KMS-11 (cell line): ENCODE measurements at regions not wholly inside any gene's neighbourhood (a gene's known extent, or its start where the extent isn't known, plus 50 kb on each side); places are given as distances from the start of the nearest gene placed in this dataset.

Experiments used
- H2AFZ ChIP-seq: fragments of 200-600 bp; sonication (generic); 2 replicates; pipeline ENCODE4 v1.6.1; 2016; ENCODE audit warnings: antibody characterized with exemption, mixed run types, low read depth
- H3K27ac ChIP-seq: fragments of 200-600 bp; sonication (generic); 2 replicates; pipeline ENCODE4 v1.6.1; 2016; ENCODE audit warnings: mild to moderate bottlenecking, mixed run types
- H3K27me3 ChIP-seq: fragments of 200-600 bp; sonication (generic); 2 replicates; pipeline ENCODE4 v1.6.1; 2017; ENCODE audit warnings: mild to moderate bottlenecking, low read depth, mixed run types, moderate library complexity; ENCODE audit not compliant: insufficient read depth
- H3K36me3 ChIP-seq: fragments of 200-600 bp; sonication (generic); 2 replicates; pipeline ENCODE4 v1.6.1; 2017; ENCODE audit warnings: mild to moderate bottlenecking, mixed run types; ENCODE audit not compliant: insufficient read depth
- H3K4me1 ChIP-seq: fragments of 200-600 bp; sonication (generic); 2 replicates; pipeline ENCODE4 v1.6.1; 2016; ENCODE audit warnings: mild to moderate bottlenecking, low read depth, mixed run types; ENCODE audit not compliant: poor library complexity, severe bottlenecking
- H3K4me2 ChIP-seq: fragments of 200-600 bp; sonication (generic); 2 replicates; pipeline ENCODE4 v1.7.0; 2016; ENCODE audit warnings: mild to moderate bottlenecking, mixed run types
- H3K4me3 ChIP-seq: fragments of 200-600 bp; sonication (generic); IDR thresholded peaks from 2 replicates; pipeline ENCODE4 v1.6.1; 2017; ENCODE audit warnings: low read depth, low read length, mixed read lengths; ENCODE audit not compliant: insufficient read depth
- H3K79me2 ChIP-seq: fragments of 200-600 bp; sonication (generic); 2 replicates; pipeline ENCODE4 v1.6.1; 2016; ENCODE audit warnings: low read depth, mixed run types; ENCODE audit not compliant: insufficient read depth
- H3K9ac ChIP-seq: fragments of 200-600 bp; sonication (generic); 2 replicates; pipeline ENCODE4 v1.6.1; 2016; ENCODE audit warnings: mild to moderate bottlenecking, mixed run types
- H4K20me1 ChIP-seq: fragments of 200-600 bp; sonication (generic); 2 replicates; pipeline ENCODE4 v1.6.1; 2016; ENCODE audit warnings: mild to moderate bottlenecking, mixed run types; ENCODE audit not compliant: insufficient read depth
- TF ChIP-seq, protein P1 (sequence below): fragments of 200-600 bp; sonication (generic); conservative IDR thresholded peaks from 2 replicates; pipeline ENCODE4 v1.6.1; 2017; ENCODE audit warnings: low read depth, mild to moderate bottlenecking, antibody characterized with exemption, low read length, moderate library complexity, mixed read lengths

DNA sequence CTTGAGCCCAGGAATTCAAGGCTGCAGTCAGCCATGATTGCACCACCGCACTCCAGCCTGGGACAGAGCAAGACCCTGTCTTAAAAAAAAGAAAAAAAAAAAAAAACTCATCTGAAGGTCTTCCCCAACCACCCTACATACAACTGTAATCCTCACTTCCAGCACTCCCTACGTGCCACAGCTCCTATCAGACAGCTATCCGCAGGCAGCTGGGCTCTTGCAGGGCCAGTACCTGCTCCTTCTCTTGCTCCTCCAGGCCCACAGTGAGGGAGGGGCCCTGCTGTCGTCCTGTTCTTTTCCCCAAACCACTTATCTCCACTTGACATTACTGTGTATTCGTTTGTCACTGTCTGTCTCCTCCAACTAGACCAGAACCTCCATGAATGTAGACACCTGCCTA is 156.1 kb upstream of the NECTIN1 start:
- no peaks in the 10 kb centered on the region for H4K20me1 ChIP-seq
- H3K9ac ChIP-seq, result no peak overlapping the region
- H3K79me2 ChIP-seq, result no peaks in the 10 kb centered on the region
- TF ChIP-seq, protein P1, sequence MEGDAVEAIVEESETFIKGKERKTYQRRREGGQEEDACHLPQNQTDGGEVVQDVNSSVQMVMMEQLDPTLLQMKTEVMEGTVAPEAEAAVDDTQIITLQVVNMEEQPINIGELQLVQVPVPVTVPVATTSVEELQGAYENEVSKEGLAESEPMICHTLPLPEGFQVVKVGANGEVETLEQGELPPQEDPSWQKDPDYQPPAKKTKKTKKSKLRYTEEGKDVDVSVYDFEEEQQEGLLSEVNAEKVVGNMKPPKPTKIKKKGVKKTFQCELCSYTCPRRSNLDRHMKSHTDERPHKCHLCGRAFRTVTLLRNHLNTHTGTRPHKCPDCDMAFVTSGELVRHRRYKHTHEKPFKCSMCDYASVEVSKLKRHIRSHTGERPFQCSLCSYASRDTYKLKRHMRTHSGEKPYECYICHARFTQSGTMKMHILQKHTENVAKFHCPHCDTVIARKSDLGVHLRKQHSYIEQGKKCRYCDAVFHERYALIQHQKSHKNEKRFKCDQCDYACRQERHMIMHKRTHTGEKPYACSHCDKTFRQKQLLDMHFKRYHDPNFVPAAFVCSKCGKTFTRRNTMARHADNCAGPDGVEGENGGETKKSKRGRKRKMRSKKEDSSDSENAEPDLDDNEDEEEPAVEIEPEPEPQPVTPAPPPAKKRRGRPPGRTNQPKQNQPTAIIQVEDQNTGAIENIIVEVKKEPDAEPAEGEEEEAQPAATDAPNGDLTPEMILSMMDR, result no peak
- H2AFZ ChIP-seq, result no peak overlapping the region
- H3K36me3 ChIP-seq, result no peaks in the 10 kb centered on the region
- H3K27ac ChIP-seq, result no peak overlapping the region
- no peaks in the 10 kb centered on the region for H3K4me1 ChIP-seq
- no peak overlapping the region for H3K4me3 ChIP-seq
- no peaks in the 10 kb centered on the region for H3K27me3 ChIP-seq
- no peak overlapping the region for H3K4me2 ChIP-seq

DNA sequence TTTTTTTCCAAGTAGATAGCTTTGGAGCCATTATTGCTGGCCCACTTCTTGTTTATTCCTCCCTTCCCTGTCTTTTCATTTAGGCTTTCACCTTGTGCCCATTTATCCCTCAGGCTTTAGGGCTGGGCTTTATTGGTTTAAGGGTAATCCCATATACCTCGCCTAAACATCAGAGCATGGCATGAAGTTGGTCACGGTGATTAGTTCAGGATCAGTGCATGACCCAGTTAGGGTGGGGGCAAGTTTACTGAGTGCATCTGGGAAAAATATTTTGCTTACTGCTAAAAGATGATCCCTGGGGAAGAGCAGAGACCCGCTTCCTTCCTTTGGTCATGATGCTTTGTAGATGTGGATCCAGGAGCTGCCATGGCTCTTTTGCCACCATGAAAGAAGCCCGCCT is 153.3 kb upstream of the NECTIN1 start:
- Histone ChIP-seq H3K79me2 (no peaks in the 10 kb centered on the region), H3K36me3 (no peaks in the 10 kb centered on the region), H3K4me2 (no peak overlapping the region), H4K20me1 (no peaks in the 10 kb centered on the region), H3K27me3 (no peaks in the 10 kb centered on the region), H3K9ac (no peak overlapping the region), H3K4me3 (no peak overlapping the region), H3K4me1 (no peaks in the 10 kb centered on the region), H2AFZ (no peak overlapping the region), H3K27ac (no peak overlapping the region)
- TF ChIP-seq, protein P1, result no peak

DNA sequence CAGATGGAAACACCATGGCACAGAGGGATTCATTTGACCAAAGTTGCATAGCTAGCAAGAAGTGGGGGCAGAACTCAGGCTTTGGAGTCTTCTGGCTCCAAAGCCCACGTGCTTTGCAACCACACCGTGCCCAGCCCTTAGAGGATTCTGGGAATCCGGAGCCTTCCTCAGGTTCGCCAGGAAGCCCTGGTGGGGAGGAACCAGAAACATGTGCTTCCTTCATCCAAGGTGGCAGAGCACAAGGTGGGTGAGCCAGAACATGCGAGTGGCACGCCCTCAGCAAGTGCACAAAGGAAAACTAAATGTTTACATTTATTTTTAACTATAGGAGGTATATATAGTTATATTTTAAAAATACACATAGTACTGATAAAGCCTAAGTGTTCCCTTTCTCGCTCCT is 151.9 kb upstream of the NECTIN1 start:
- no peak overlapping the region for H3K27ac ChIP-seq
- H3K4me2 ChIP-seq, result no peak overlapping the region
- H3K79me2 ChIP-seq, result no peaks in the 10 kb centered on the region
- H4K20me1 ChIP-seq, result no peaks in the 10 kb centered on the region
- H3K4me1 ChIP-seq, result no peaks in the 10 kb centered on the region
- TF ChIP-seq, protein P1, result no peak
- H3K36me3 ChIP-seq, result no peaks in the 10 kb centered on the region
- no peaks in the 10 kb centered on the region for H3K27me3 ChIP-seq
- no peak overlapping the region for H3K4me3 ChIP-seq
- H2AFZ ChIP-seq, result no peak overlapping the region
- H3K9ac ChIP-seq, result no peak overlapping the region

DNA sequence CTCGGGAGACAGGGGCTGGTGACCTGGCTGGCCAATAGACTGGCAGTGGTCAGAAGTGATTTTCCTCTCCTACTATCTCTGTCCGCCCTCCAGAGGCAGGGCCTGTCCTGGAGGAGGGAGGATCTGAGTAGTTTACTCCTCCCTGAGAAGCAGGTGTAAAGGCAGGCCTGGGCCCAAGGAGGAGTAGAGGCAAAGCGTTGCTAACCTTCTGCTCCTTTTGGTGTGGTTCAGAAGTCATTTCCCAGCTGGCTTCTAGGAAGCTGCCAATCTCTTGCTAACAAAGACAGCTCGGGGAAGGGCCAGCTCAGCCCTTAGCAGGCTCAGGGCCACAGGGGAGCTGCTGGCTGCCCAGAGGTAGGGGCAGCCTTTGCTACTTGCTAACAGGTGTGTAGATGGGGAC is 151.1 kb upstream of the NECTIN1 start:
- H3K27me3 ChIP-seq, result no peaks in the 10 kb centered on the region
- no peaks in the 10 kb centered on the region for H3K4me1 ChIP-seq
- no peaks in the 10 kb centered on the region for H3K36me3 ChIP-seq
- no peaks in the 10 kb centered on the region for H3K79me2 ChIP-seq
- no peak overlapping the region for H3K9ac ChIP-seq
- H3K4me2 ChIP-seq, result no peak overlapping the region
- TF ChIP-seq, protein P1, result no peak
- no peaks in the 10 kb centered on the region for H4K20me1 ChIP-seq
- no peak overlapping the region for H3K27ac ChIP-seq
- H3K4me3 ChIP-seq, result no peak overlapping the region
- H2AFZ ChIP-seq, result no peak overlapping the region

DNA sequence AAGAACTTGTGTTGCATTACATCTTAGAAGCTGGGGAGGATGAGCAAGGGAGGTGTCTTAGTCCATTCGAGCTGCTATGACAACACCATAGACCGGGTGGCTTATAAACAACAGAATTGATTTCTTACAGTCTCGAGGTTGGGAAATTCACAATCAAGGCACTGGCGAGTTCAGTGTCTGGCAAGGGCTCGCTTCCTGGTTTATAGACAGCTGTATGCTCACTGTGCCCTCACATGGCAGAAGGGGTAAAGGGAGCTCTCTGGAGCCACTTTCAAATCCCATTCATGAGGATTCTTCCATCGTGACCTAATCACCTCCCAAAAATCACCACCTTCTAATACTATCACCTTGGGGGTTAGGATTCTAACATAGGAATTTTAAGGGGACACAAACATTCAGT is 150.0 kb upstream of the NECTIN1 start:
- H3K27me3 ChIP-seq, result no peaks in the 10 kb centered on the region
- no peaks in the 10 kb centered on the region for H3K79me2 ChIP-seq
- no peak overlapping the region for H3K27ac ChIP-seq
- H4K20me1 ChIP-seq, result no peaks in the 10 kb centered on the region
- TF ChIP-seq, protein P1, result no peak
- no peak overlapping the region for H2AFZ ChIP-seq
- no peaks in the 10 kb centered on the region for H3K36me3 ChIP-seq
- H3K4me3 ChIP-seq, result no peak overlapping the region
- H3K9ac ChIP-seq, result no peak overlapping the region
- H3K4me2 ChIP-seq, result no peak overlapping the region
- H3K4me1 ChIP-seq, result no peaks in the 10 kb centered on the region
